GM12878 (cell line): ENCODE measurements at regions not wholly inside any gene's neighbourhood (a gene's known extent, or its start where the extent isn't known, plus 50 kb on each side); places are given as distances from the start of the nearest gene placed in this dataset.

Experiments
- EZH2 ChIP-seq: IDR thresholded peaks from 2 replicates; pipeline ENCODE4 v1.6.1; 2012; ENCODE audit warnings: low read depth, mild to moderate bottlenecking, control low read depth, inconsistent platforms, low read length, borderline replicate concordance; ENCODE audit not compliant: control insufficient read depth
- IRF4 ChIP-seq: IDR thresholded peaks from 2 replicates; pipeline ENCODE4 v1.6.1; 2011; ENCODE audit warnings: low read depth, low read length
- JUNB ChIP-seq: IDR thresholded peaks from 2 replicates; pipeline ENCODE4 v1.6.1; 2016; ENCODE audit warnings: antibody characterized with exemption, mild to moderate bottlenecking
- POLR2A ChIP-seq: IDR thresholded peaks from 2 replicates; pipeline ENCODE4 v1.6.1; 2011; ENCODE audit warnings: low read depth, mild to moderate bottlenecking, low read length
- SMAD1 ChIP-seq: fragments of 450-650 bp; IDR thresholded peaks from 2 replicates; pipeline ENCODE4 v1.6.1; 2018; ENCODE audit warnings: mild to moderate bottlenecking, low read depth; ENCODE audit not compliant: partially characterized antibody
- SP1 ChIP-seq: IDR thresholded peaks from one replicate; pipeline ENCODE4 v1.6.1; 2011; ENCODE audit warnings: low read depth, low read length
- TF ChIP-seq, protein P1 (sequence below): fragments of 450-650 bp; IDR thresholded peaks from 2 replicates; pipeline ENCODE4 v1.6.1; 2018; ENCODE audit warnings: borderline replicate concordance, mild to moderate bottlenecking; ENCODE audit not compliant: partially characterized antibody
- TF ChIP-seq, protein P2 (sequence below), 3 experiments: IDR thresholded peaks in 2 of 3; conservative IDR thresholded peaks in 1 of 3; 2 replicates each; pipeline ENCODE4 v1.5.1; 2011; ENCODE audit warnings: low read depth in 3 of 3, low read length in 3 of 3, mild to moderate bottlenecking in 3 of 3, control low read depth in 2 of 3, moderate library complexity in 2 of 3, inconsistent platforms in 1 of 3, mixed read lengths in 1 of 3; ENCODE audit not compliant: control insufficient read depth in 2 of 3, insufficient read depth in 1 of 3; ENCODE audit errors: extremely low read depth in 1 of 3

DNA sequence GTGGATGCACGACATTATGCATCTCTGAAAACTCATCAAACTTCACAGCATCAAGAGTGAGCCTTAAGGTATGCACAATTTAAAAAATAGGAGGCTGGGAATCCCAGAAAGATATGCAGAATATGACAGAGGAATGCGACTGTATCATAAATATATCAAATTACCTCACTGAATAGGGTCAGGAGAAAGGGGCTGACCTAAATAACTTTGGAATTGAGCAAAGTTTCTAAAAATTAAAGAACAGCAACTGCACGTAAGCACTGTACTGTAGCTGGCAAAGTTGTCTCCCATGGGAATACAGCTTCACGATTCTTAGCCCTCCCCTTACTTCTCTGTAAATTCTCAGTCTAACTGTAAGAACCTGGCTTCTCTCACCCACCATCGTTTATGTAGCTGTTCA is 397.4 kb upstream of the ZFP42 start:
- TF ChIP-seq JUNB (no peak), IRF4 (no peak), POLR2A (no peak), SP1 (no peak), EZH2 (no peak), SMAD1 (no peak)
- TF ChIP-seq, protein P1, sequence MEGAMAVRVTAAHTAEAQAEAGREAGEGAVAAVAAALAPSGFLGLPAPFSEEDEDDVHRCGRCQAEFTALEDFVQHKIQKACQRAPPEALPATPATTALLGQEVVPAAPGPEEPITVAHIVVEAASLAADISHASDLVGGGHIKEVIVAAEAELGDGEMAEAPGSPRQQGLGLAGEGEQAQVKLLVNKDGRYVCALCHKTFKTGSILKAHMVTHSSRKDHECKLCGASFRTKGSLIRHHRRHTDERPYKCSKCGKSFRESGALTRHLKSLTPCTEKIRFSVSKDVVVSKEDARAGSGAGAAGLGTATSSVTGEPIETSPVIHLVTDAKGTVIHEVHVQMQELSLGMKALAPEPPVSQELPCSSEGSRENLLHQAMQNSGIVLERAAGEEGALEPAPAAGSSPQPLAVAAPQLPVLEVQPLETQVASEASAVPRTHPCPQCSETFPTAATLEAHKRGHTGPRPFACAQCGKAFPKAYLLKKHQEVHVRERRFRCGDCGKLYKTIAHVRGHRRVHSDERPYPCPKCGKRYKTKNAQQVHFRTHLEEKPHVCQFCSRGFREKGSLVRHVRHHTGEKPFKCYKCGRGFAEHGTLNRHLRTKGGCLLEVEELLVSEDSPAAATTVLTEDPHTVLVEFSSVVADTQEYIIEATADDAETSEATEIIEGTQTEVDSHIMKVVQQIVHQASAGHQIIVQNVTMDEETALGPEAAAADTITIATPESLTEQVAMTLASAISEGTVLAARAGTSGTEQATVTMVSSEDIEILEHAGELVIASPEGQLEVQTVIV: no peak
- TF ChIP-seq, protein P2, sequence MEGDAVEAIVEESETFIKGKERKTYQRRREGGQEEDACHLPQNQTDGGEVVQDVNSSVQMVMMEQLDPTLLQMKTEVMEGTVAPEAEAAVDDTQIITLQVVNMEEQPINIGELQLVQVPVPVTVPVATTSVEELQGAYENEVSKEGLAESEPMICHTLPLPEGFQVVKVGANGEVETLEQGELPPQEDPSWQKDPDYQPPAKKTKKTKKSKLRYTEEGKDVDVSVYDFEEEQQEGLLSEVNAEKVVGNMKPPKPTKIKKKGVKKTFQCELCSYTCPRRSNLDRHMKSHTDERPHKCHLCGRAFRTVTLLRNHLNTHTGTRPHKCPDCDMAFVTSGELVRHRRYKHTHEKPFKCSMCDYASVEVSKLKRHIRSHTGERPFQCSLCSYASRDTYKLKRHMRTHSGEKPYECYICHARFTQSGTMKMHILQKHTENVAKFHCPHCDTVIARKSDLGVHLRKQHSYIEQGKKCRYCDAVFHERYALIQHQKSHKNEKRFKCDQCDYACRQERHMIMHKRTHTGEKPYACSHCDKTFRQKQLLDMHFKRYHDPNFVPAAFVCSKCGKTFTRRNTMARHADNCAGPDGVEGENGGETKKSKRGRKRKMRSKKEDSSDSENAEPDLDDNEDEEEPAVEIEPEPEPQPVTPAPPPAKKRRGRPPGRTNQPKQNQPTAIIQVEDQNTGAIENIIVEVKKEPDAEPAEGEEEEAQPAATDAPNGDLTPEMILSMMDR (IDR thresholded peaks at IDR 0.05 in 2 of 3, conservative IDR thresholded peaks at IDR 0.05 in 1 of 3; ENCODE audit: control insufficient read depth in 2 of 3, extremely low read depth in 1 of 3, insufficient read depth in 1 of 3, low read depth in 3 of 3, low read length in 3 of 3): no peak
